ENCODE measurements at regions not wholly inside any gene's neighbourhood (a gene's known extent, or its start where the extent isn't known, plus 50 kb on each side); places are given as distances from the start of the nearest gene placed in this dataset.

- DNase-seq (ENCODE audit: low read depth) (peak; percentile 84), FAIRE-seq (peak; percentile 94)
- Histone ChIP-seq H3K4me2 (ENCODE audit: low read length) (peak overlapping the region; percentile 7), H3K9ac (ENCODE audit: low read length) (no peak overlapping the region), H3K36me3 (ENCODE audit: insufficient read depth, low read length) (no peaks in the 10 kb centered on the region), H3K9me3 (ENCODE audit: insufficient read depth, low read depth, low read length) (peaks cover 2% of the 10 kb centered on the region), H3K4me3 (ENCODE audit: insufficient read depth, low read depth, low read length) (no peak overlapping the region), H3K27me3 (ENCODE audit: insufficient read depth, low read length) (no peaks in the 10 kb centered on the region), H4K20me1 (ENCODE audit: insufficient read depth, low read length) (no peaks in the 10 kb centered on the region), H3K79me2 (ENCODE audit: insufficient read depth, low read length) (no peaks in the 10 kb centered on the region), H3K27ac (ENCODE audit: low read depth, low read length) (peak overlapping the region; percentile 47), H2AFZ (ENCODE audit: low read depth, low read length) (no peak overlapping the region), H3K4me1 (ENCODE audit: insufficient read depth, low read length) (peaks cover 7% of the 10 kb centered on the region)
- Mint-ChIP-seq H3K36me3 (ENCODE audit: low read depth, unreplicated experiment) (no peaks in the 10 kb centered on the region), H3K4me1 (ENCODE audit: low read depth, unreplicated experiment) (peaks cover 43% of the 10 kb centered on the region), H3K27me3 (ENCODE audit: low read depth, unreplicated experiment) (no peaks in the 10 kb centered on the region), H3K27ac (ENCODE audit: unreplicated experiment) (peak overlapping the region; percentile 90), H3K9me3 (ENCODE audit: unreplicated experiment) (peaks cover 2% of the 10 kb centered on the region), H3K4me3 (ENCODE audit: unreplicated experiment) (no peak overlapping the region)
- TF ChIP-seq CTCF (IDR thresholded peaks at IDR 0.05; ENCODE audit: insufficient read depth, low read depth, low read length) = no peak
These were observed 478.2 kb upstream of the CITED2 start for GRCh38 chr6:139852488-139853140.

DNA sequence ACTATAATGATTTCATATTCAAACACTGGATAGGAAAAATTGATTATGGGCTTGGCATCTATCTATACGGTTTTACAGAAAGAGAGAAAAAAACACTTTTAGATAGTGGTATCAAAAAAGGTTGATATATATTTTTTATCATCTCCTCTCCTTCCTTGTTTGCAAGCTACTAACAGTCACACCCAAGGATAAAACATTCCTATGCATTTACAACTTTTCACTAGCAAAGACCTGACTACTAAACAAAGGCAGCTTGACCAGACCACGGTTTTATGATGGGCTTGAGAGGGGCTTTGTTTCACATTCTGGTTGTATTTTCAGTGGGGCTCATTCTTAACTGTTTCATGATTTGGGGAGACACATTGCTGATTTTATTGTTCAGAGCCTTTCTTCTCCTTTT is 477.6 kb upstream of the CITED2 start:
- H3K9me3 Mint-ChIP-seq (ENCODE audit: unreplicated experiment) = peaks cover 2% of the 10 kb centered on the region
- Histone ChIP-seq H3K79me2 (ENCODE audit: insufficient read depth, low read length) (no peaks in the 10 kb centered on the region), H3K27me3 (ENCODE audit: insufficient read depth, low read length) (no peaks in the 10 kb centered on the region), H3K9me3 (ENCODE audit: insufficient read depth, low read depth, low read length) (peaks cover 2% of the 10 kb centered on the region), H3K4me3 (ENCODE audit: insufficient read depth, low read depth, low read length) (no peak overlapping the region), H3K4me2 (ENCODE audit: low read length) (peak overlapping the region; percentile 7), H2AFZ (ENCODE audit: low read depth, low read length) (no peak overlapping the region), H4K20me1 (ENCODE audit: insufficient read depth, low read length) (no peaks in the 10 kb centered on the region), H3K27ac (ENCODE audit: low read depth, low read length) (peak overlapping the region; percentile 47), H3K36me3 (ENCODE audit: insufficient read depth, low read length) (no peaks in the 10 kb centered on the region), H3K4me1 (ENCODE audit: insufficient read depth, low read length) (peaks cover 7% of the 10 kb centered on the region), H3K9ac (ENCODE audit: low read length) (no peak overlapping the region)
- H3K27me3 Mint-ChIP-seq (ENCODE audit: low read depth, unreplicated experiment) = no peaks in the 10 kb centered on the region
- H3K4me1 Mint-ChIP-seq (ENCODE audit: low read depth, unreplicated experiment) = peaks cover 43% of the 10 kb centered on the region
- FAIRE-seq (no peak), DNase-seq (ENCODE audit: low read depth) (peak; percentile 14)
- no peak overlapping the region for H3K4me3 Mint-ChIP-seq (ENCODE audit: unreplicated experiment)
- H3K36me3 Mint-ChIP-seq (ENCODE audit: low read depth, unreplicated experiment) = no peaks in the 10 kb centered on the region
- H3K27ac Mint-ChIP-seq (ENCODE audit: unreplicated experiment) = peak overlapping the region; percentile 90
- TF ChIP-seq CTCF (IDR thresholded peaks at IDR 0.05; ENCODE audit: insufficient read depth, low read depth, low read length) (no peak), EZH2 (IDR thresholded peaks at IDR 0.05; ENCODE audit: insufficient read depth, low read length) (no peak)

GRCh38 chr6:139851206-139851605 is 476.8 kb upstream of the CITED2 start:
- H3K27ac ChIP-seq (ENCODE audit: low read depth, low read length) = no peak overlapping the region
- no peak overlapping the region for H3K4me2 ChIP-seq (ENCODE audit: low read length)
- peaks cover 2% of the 10 kb centered on the region for H3K9me3 ChIP-seq (ENCODE audit: insufficient read depth, low read depth, low read length)
- no peaks in the 10 kb centered on the region for H3K27me3 Mint-ChIP-seq (ENCODE audit: low read depth, unreplicated experiment)
- no peaks in the 10 kb centered on the region for H3K27me3 ChIP-seq (ENCODE audit: insufficient read depth, low read length)
- TF ChIP-seq EZH2 (IDR thresholded peaks at IDR 0.05; ENCODE audit: insufficient read depth, low read length) (no peak), CTCF (IDR thresholded peaks at IDR 0.05; ENCODE audit: insufficient read depth, low read depth, low read length) (no peak)
- DNase-seq (ENCODE audit: low read depth) (peak; percentile 20), FAIRE-seq (no peak)
- H3K4me3 ChIP-seq (ENCODE audit: insufficient read depth, low read depth, low read length) = no peak overlapping the region
- no peaks in the 10 kb centered on the region for H3K36me3 ChIP-seq (ENCODE audit: insufficient read depth, low read length)
- peaks cover 7% of the 10 kb centered on the region for H3K4me1 ChIP-seq (ENCODE audit: insufficient read depth, low read length)
- no peaks in the 10 kb centered on the region for H3K79me2 ChIP-seq (ENCODE audit: insufficient read depth, low read length)
- H3K9me3 Mint-ChIP-seq (ENCODE audit: unreplicated experiment) = peaks cover 2% of the 10 kb centered on the region
- H3K4me3 Mint-ChIP-seq (ENCODE audit: unreplicated experiment) = no peak overlapping the region
- H2AFZ ChIP-seq (ENCODE audit: low read depth, low read length) = no peak overlapping the region
- no peaks in the 10 kb centered on the region for H3K36me3 Mint-ChIP-seq (ENCODE audit: low read depth, unreplicated experiment)
- peaks cover 42% of the 10 kb centered on the region for H3K4me1 Mint-ChIP-seq (ENCODE audit: low read depth, unreplicated experiment)
- no peaks in the 10 kb centered on the region for H4K20me1 ChIP-seq (ENCODE audit: insufficient read depth, low read length)
- no peak overlapping the region for H3K27ac Mint-ChIP-seq (ENCODE audit: unreplicated experiment)
- no peak overlapping the region for H3K9ac ChIP-seq (ENCODE audit: low read length)
